ENCODE measurements at regions not wholly inside any gene's neighbourhood (a gene's known extent, or its start where the extent isn't known, plus 50 kb on each side); places are given as distances from the start of the nearest gene placed in this dataset.

- DNase-seq: no peak
Observed at GRCh38 chr11:122342089-122342744, 226.2 kb upstream of the BLID start.

DNA sequence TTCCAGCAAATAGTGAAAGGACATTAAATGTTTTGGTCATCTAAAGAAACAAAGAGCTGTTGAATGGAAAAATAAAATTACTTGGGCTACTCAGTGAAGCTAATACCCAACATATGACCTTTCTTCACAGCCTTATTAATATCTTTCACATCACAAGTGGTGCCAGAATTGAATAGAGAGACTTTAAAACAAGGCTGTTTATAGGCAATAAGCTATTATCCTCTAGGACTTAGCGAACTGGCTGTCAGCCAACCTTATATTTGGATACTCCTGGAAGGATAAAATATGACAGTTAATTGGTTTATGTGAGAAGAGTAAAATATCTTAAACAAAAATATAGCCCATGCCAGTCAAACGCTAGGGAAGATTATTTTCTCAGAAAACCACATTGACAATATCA lies 225.5 kb upstream of the BLID start:
- DNase-seq: no peak

DNA sequence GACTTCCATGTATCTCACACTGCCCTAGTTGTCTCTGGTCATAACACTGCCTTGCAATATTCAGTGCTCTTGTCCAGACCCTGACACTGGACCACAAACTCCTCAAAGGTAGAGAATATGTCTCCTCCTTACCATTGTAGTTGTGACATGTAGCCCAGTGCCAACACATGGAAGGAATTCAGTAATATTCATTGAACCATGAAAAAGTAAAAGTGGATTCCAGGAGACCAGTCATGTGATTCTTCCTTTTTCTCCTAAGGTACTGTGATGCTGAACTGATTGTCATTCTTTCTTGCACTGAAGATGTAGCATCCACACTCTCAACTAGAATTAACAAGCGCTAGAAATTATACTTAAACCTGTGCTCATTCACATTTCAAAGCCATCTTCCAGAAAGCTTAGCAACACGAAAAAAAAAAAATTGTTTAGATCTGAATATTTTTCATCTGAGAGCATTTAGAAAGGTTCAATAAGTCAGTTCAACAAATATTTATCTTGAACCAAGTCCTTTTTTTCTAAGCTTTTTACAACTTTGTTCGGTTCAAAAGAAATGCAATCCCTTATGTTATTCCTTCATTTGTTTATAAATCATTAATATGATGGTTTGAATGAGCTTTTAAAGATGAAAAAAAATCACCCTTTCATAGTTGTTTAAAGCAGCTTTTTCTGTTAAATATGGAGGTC lies 224.7 kb upstream of the BLID start:
- DNase-seq: no peak

DNA sequence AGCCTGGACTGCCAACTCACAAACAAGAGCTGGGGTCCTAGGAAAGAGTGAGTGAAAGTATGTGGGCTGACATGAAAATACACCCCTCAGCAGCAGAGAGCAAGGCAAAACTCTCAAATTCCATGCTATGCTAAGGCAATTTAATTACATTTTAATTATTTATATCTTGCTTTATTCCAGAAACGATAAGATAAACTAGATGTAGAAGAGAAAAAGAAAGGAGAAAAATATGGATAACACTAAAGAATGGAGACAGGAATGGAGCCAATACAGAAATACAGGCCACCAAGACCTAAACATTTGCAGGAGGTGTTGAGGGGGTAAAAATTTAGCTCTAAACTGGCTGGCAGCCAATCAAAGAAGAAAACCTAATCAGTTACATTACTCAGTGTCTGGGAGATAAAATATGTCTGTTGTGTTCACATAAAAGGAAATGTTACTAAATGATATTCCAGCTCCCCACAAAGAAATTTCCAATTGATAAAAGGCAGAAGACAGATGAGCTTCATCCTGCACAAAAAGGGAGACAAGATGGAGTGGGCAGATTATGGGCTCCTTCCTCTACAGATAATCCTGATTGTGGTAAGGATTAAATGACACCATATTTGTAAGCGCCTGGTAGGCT lies 223.5 kb upstream of the BLID start:
- DNase-seq: no peak

DNA sequence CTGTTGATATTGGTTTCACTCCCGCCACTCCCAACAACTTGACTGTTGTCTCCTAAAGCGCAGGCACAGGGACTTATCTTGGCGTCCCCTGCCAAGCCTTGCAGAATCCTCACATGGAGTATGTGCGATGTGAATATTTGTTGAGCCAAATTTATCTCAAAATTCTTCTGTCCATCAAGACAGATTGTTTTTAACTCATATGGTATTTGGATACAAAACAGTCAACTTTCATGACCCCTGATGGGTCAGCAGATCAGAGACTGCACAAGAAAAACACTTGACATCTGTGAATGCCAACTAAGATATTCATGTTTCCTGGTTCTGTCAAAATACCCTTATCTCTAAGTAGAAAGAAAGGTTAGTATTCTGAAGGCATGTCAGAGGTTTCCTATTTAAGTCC lies 221.7 kb upstream of the BLID start:
- DNase-seq: no peak

- DNase-seq: no peak
Observed at GRCh38 chr11:122337241-122337640, 221.2 kb upstream of the BLID start.

GRCh38 chr11:122336706-122337105 lies 220.7 kb upstream of the BLID start:
- DNase-seq: no peak

DNA sequence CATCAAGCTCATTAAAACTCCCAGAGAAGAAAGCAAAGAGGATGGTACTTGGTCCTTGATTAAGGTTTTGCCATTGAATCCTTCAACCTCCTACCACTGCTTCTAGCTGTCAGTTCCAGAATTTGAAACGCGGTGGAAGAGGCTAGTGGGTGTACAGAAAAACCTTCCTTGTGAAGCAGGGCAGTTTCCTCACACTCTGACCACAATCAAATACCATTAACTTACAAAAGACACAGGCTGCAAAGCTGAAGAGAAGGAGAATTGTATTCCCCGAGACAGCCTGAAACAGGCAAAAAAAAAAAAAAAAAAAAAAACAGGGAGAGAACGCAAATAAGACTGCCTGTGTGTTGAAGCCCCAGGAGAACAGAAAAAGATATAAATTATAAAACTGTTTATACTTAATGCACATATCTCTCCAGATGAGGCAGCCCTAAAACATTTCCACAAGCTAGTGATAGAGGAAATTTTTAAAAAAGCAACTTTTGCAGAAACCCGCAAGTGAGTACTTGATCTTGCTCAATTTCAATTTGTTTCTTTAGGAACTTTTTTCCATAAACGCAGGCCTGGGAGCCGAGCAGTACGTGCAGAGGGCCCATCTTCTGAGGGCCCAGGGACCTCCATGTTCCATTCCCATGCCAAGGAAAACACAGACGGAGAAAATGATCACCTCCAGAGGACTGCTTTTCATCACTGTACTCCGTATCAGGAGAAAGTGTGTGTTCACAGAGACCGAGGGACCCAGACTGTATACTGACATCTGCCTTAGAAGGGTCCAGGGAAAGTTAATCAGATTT lies 218.7 kb upstream of the BLID start:
- no peak for DNase-seq

DNA sequence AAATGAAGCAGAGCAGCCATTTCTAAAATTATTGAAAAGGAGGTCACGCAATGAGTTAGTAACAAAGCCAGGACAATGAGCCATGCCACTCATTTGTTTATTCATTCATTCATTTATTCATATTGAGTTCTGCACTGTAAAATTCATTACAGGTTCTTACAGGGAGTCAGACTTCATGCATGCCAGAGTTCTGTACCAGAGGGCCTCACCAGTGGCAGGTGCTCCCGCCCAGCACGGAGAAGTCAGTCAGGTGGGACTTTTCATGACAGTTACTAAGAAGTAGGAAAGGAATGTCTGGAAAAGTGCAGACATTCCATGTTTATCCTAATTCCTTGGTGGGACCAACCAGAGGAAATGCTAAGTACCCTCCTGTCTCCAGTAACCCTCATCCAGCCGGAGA lies 217.5 kb upstream of the BLID start:
- no peak for DNase-seq

- no peak for DNase-seq
Observed at GRCh38 chr11:122331079-122331478, 215.1 kb upstream of the BLID start.

DNA sequence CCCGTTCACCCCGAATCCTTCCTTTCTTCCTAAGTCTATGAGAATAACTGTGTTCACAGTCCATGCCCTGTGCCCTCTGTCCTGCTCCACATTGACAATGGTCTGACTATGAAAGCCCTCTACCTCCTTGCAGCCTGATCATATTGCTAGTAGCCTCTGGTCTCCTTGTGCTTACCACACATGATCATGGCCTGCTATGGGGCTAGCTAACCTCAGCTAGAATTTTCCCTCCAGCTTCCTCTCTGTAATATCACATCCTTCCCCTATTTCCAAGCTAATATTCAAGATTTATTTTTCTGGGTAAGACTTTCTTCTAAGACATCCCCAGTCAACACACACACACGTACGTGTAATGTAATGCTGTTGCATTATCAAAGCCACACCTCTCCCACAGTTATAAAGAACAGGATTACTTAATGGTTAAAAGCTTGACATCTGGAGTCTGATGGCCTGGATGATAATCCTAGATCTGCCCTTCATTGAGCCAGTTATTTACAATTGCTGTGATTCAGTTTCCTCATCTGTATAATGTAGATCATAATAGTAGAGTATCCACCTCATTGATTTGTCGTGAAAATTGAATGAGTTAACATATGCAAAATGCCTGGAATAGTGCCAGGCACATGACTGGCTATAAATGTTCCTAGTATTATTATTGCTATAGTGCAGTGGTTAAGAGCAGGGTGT lies 214.4 kb upstream of the BLID start:
- DNase-seq: no peak

DNA sequence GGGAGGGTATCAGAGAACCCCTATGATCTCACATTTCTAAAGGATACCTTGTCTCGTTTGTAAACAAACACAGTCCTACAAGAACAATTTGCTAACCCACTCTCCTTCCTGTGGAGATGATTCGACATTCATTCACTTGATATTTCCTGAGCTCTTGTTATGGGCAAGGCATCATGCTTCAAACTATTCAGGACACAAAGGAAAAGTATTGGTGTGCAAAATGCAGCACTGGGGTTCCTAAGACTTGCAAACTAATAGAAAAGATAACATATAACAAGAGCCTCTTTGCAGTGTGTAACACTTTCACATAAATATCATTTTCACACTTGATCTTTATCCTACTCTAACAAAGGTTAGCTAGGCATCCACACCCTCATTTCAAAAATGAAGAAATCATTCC lies 211.5 kb upstream of the BLID start:
- no peak for DNase-seq

DNA sequence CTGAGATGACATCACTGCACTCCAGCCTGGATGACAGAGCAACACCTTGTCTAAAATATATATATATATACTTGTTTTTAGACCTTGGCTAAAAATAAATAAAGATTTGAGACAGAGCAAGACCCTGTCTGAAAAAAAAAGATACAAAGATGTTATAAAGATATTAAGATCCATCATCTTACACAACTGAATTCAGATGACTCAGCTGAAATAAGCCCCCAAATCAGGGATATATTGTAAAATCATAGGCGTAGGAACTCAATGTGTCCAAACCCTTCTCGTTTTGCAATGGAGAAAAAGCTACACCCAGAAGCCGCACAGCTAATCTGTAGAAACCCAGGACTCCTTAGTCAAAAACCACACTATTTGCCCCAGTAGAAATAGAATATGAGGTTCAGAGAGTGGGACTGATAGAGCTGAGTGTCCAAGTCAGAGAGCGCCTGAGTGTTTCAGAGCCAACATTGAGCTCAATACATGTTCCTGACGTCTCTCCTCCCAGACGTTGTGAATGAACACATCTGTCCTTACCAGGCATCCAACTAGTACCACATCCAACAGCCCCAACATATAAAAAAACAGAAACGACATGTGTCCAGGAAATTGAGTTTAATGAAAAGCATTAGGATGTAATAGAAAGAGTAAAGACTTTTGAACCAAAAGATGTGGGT lies 207.9 kb upstream of the BLID start:
- DNase-seq: no peak

GRCh38 chr11:122322329-122322728 lies 206.3 kb upstream of the BLID start:
- DNase-seq: no peak

DNA sequence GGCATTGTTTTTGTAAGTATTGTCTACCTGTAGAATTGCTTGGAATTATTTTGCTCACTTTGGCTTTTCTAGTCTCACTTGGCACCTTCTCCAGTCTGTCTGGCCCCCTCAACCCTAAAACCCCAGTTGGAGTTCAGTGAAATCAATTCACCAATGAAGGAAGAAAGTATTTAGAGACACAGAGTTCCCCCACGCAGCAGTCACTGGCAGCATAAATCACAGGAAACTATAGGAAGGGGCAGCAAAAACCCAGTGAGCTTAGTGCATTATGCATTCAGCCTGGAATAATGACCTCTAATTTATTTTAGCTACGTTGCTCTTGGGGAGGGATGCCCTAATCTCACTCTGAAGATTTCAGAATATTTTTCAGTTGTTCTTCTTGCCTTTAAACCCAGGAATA lies 204.7 kb upstream of the BLID start:
- no peak for DNase-seq

DNA sequence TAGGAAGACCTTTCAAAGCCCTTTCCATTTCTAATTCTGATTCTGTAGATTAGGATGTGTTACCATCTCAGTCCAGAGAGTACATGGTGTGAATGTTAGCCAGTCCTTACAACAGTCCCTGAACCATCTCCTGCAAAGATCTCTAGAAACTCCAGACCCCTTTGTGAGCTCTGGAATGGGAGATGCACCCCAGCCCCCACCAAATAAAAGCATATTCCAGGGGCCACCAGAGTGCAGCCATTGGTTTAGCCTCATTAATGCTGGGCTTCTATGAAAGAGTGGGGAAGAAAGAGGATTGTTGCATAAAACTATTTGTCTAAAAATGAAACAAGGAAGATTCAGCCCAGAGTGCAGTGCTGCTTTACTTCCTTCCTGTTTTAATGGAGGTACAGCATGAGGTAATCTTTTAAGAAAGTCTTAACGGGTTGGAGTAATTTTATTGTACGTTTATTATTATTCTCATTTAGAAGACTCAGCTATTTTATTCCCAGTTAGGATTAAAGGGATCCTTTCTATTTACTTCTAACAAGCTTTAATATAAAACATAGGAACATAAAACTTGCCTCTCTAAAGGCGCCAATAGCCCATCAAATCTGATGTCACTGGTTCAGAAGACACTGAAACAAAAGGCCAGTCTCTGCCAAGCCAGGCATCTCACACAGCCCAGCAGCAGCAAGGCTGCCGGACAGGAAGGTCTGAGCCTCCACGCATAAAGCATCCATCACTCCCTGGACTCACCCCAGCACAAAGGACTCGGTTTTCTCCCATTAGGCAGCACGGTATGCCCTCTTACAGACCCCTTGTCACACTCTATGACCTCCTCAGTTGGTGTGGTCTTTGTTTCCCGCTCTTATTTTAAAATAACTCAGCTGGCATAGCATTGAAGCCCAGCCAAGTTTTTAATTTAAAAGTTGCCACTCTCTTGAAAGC lies 203.9 kb upstream of the BLID start:
- no peak for DNase-seq

GRCh38 chr11:122319085-122319484 lies 203.1 kb upstream of the BLID start:
- DNase-seq: no peak

DNA sequence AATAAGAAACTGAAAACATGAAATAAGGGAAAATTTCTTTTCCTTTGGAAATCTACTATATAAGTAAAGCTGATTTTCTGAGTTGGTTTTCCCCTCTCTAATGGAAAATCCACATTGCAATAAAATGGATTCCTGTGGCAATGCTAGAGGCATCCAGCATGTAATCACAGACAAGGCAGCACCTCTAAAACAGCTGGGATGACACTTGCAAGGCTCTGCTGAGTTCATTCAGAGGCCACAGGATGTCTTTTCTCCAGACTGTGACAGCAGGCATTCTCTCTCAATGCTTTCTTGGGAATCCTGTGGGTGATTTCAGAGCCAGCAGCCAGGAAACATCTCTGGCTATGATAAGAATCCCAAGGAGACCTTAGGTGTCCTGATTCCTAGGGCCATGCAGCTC lies 201.3 kb upstream of the BLID start:
- no peak for DNase-seq

GRCh38 chr11:122313581-122313980 lies 197.6 kb upstream of the BLID start:
- no peak for DNase-seq

- DNase-seq: no peak
Observed at GRCh38 chr11:122311216-122311755, 195.3 kb upstream of the BLID start.

DNA sequence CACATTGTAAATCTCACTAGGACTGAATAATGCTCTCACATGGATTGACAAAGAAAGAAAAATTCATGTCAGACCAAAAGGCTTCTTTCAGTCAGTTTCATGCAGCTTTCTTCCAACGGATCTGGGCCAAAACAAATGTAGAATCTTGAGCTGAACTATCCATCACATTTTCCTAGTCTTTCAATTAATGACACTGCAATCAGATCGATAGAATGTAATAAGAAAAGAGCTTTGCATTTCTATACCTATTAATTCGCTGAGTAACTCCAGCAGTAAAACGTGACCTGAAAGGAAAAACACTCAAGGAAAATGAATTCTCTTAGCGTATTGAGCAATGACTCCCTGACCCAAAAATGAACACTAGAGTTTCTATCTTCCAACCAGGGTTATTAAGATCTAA lies 194.8 kb upstream of the BLID start:
- no peak for DNase-seq
